IPS-15b (cell line): ENCODE measurements at regions not wholly inside any gene's neighbourhood (a gene's known extent, or its start where the extent isn't known, plus 50 kb on each side); places are given as distances from the start of the nearest gene placed in this dataset.
A peak's percentile ranks its signal among the peaks of the same experiment; 100 is the strongest.

ENCODE experiments used
- H3K27me3 ChIP-seq: one replicate; pipeline ENCODE4 v1.6.1; 2013; ENCODE audit warnings: low read length; ENCODE audit not compliant: control insufficient read depth, insufficient read depth
- H3K36me3 ChIP-seq: one replicate; pipeline ENCODE4 v1.6.1; 2013; ENCODE audit warnings: low read length; ENCODE audit not compliant: control insufficient read depth, insufficient read depth
- H3K4me1 ChIP-seq: one replicate; pipeline ENCODE4 v1.6.1; 2013; ENCODE audit warnings: mild to moderate bottlenecking, low read length; ENCODE audit not compliant: control insufficient read depth, insufficient read depth
- H3K4me3 ChIP-seq: one replicate; pipeline ENCODE4 v1.5.1; 2013; ENCODE audit warnings: low read depth, low read length
- H3K9ac ChIP-seq: one replicate; pipeline ENCODE4 v1.6.1; 2013; ENCODE audit warnings: low read depth, mild to moderate bottlenecking, low read length
- H3K9me3 ChIP-seq: one replicate; pipeline ENCODE4 v1.6.1; 2013; ENCODE audit warnings: mild to moderate bottlenecking, low read length; ENCODE audit not compliant: control insufficient read depth, insufficient read depth

DNA sequence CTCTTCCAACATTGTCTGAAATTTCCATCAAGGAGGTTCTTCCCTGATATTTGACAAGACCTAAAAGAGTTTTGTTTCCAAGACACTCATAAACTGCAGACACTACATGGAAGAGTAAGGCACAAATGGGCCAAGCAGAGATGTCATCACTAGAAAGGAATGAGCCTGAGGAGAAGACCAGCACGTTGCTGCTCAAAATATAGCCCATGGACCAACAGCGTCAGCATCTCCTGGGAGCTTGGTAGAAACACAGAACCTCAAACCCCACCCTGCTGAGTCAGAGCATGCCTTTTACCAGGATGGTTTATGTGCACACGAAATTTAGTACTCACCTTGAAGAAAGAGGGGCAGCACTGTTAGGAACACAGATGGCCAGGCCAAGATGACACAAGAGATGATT, 128.7 kb upstream of the MID1 start:
- Histone ChIP-seq H3K9me3 (no peaks in the 10 kb centered on the region), H3K4me1 (no peaks in the 10 kb centered on the region), H3K27me3 (no peaks in the 10 kb centered on the region), H3K9ac (no peak overlapping the region), H3K36me3 (no peaks in the 10 kb centered on the region), H3K4me3 (no peak overlapping the region)

DNA sequence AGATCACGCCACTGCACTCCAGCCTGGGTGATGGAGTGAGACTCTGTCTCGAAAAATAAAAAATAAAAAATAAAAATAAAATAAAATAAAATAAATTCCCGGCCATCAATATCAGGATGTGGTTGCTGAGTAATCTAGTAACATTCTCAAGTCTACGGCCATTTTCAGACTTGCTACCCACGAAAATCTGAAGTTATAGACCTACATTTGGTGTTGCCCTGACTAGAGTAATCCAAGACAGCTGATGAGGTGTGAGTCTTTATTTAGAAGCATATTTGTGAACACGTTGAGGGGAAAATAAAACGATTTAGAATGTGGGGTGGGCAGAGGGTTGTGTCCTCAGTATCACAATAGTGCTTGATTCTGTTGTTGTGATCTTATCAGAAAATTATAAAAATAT, 130.2 kb upstream of the MID1 start:
- Histone ChIP-seq H3K9me3 (no peaks in the 10 kb centered on the region), H3K4me1 (no peaks in the 10 kb centered on the region), H3K4me3 (no peak overlapping the region), H3K36me3 (no peaks in the 10 kb centered on the region), H3K27me3 (no peaks in the 10 kb centered on the region), H3K9ac (no peak overlapping the region)

DNA sequence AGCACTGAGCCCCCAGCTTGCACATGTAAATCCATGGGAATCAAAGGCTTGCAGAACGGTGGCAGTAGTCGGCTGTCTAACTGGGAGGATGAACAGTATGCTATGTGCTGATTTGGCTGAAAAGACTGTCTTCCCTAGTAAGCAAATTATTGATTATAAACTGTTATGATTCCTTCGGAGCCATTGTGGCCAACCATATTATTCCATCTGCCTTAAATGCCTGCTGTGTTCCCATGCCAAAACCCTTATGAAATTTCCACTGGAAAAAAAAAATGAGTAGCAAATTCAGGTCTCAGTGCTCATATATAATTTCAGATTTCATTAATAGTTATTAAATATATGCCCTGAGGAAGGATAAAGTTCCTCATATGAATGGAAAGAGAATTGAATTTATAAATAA, 132.7 kb upstream of the MID1 start:
- H3K9me3 ChIP-seq: peaks cover 4% of the 10 kb centered on the region
- H3K4me3 ChIP-seq: no peak overlapping the region
- H3K4me1 ChIP-seq: no peaks in the 10 kb centered on the region
- no peaks in the 10 kb centered on the region for H3K27me3 ChIP-seq
- H3K36me3 ChIP-seq: no peaks in the 10 kb centered on the region
- H3K9ac ChIP-seq: no peak overlapping the region

DNA sequence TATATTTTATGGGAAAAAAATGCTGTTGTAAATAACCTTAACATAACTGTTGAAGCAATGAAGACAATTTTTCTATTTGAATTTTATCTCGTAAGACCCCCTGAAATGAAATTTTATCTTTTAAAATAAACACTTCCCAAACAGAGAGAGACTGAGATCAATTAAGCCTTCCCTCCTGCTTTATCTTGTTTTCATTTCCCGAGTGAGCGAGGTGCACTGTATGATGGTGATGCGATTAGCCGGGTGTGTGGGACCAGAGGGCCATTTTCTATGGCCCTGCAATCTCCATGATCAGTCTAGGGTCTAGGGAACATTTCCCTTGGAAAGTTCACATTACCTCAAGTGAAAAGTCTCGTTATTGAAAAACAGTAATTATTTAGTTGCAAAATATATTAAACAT, 134.1 kb upstream of the MID1 start:
- Histone ChIP-seq H3K27me3 (no peaks in the 10 kb centered on the region), H3K4me3 (no peak overlapping the region), H3K9ac (no peak overlapping the region), H3K9me3 (peaks cover 4% of the 10 kb centered on the region), H3K4me1 (peaks cover 3% of the 10 kb centered on the region), H3K36me3 (no peaks in the 10 kb centered on the region)

DNA sequence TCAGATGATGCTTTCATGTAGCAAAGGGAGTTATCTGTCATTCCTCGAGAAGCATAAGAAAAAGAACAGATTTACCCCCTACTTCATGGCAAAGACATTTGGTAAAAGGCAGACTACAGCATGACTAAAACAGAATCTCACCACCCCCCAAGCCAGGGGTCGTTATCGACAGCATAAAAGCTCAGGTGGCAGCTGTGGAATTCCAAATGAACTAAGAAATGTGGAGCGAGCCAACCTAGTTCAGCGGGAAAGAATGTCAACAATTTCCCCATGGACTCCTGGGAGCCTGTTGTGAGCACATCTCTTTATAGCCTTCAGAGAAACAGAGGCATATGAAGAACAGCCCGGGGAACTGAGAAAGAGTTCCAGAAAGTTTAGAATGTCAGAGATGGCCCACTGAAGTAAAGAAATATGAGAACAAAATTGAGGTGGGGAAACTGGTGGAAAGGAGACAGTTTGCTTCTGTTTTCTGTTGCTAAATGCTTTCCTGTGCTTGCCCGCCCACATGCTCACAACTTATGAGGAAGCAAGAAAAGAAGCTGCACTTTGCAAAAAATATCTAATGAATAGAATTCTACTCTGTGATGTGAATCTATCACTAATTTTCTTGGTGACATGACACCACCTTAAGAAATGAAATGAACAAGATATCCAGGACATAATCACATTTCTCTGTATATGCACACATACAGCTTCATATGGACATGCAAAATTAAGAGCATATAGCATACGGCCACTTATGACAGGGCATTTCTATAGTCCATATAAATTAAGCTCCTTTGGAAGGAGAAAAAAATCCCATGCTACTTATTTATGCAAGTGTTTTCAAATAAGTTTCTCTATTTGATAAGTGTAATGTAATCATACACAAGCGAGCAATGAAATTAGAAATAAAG, 135.3 kb upstream of the MID1 start:
- H3K36me3 ChIP-seq: no peaks in the 10 kb centered on the region
- peaks cover 4% of the 10 kb centered on the region for H3K9me3 ChIP-seq
- H3K4me3 ChIP-seq: no peak overlapping the region
- no peak overlapping the region for H3K9ac ChIP-seq
- H3K4me1 ChIP-seq: peaks cover 6% of the 10 kb centered on the region
- H3K27me3 ChIP-seq: no peaks in the 10 kb centered on the region

DNA sequence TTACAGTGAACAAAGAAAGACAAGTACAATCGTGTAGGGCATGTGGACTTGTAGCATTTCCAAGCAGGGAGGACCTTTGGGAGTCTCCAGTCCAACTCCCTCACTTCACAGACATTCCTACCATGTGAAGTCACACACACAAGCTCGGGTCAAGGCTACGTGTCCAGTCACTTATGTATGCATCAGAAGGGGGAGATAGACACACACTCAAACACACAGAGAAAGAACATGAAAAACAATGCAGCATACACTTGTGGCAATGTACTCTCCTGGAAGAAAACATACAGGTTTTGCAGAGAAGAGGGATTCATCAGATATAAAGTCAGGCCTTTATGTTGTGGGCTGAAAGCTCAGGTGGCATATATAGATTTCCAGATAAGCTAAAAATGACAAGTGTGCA, 136.1 kb upstream of the MID1 start:
- Histone ChIP-seq H3K9ac (no peak overlapping the region), H3K27me3 (no peaks in the 10 kb centered on the region), H3K4me3 (no peak overlapping the region)

DNA sequence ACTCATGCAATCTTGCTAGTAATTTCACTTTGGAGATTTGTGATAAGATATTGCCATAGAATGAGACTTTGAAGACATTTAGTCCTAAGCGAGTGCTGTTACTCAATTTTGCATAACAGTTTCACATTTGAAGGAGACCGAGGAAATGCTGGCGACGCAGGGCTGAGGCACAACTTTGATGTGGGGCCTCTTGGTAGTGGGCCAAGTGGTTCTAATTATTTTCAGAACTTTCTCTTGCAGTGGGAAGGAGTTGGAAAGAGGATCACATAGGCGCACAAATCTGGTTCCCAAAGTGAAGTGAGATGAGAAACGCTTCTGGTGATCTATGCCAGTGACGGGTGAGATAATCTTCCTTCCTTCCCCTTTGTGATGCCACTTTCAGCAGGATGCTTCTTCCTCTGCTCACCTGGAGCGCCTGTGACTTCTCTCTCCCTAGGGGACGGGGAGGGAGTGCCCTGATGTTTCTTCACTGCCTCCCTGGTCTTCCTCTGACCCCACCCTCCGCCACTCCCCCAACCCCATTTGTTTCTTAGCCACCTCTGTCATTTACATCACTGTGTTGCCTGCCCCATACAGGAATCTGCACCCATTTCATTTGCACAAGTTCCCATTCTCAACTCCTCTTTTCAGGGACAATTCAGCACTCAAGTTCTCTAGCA, 138.9 kb upstream of the MID1 start:
- H3K27me3 ChIP-seq: no peaks in the 10 kb centered on the region
- H3K9me3 ChIP-seq: peaks cover 4% of the 10 kb centered on the region
- H3K36me3 ChIP-seq: no peaks in the 10 kb centered on the region
- H3K9ac ChIP-seq: no peak overlapping the region
- H3K4me3 ChIP-seq: peak overlapping the region; percentile 24
- H3K4me1 ChIP-seq: peaks cover 6% of the 10 kb centered on the region

More for the DNA sequence above, 136.1 kb upstream of the MID1 start:
- Histone ChIP-seq H3K36me3 (no peaks in the 10 kb centered on the region), H3K9me3 (peaks cover 4% of the 10 kb centered on the region), H3K4me1 (peaks cover 6% of the 10 kb centered on the region)

DNA sequence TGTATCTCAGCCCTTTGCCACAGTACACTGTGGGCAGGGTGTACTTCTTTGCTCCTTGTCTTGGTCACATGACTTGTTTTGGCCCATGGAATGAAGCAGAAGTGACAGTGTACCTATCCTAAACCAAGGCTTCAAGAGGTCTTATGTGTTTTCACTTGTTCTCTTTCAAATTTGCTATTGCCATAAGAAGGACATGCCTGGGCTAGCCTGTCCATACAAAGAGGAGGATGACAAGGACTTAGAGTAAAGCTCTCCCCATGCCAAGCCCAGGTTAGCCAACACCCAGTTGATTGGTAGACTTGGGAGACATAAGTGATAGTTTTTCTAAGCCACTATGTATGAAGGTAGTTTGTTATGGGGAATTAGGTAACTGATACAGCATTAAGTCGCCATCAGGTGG, 141.1 kb upstream of the MID1 start:
- H3K9ac ChIP-seq: no peak overlapping the region
- peaks cover 6% of the 10 kb centered on the region for H3K4me1 ChIP-seq
- H3K4me3 ChIP-seq: no peak overlapping the region
- H3K9me3 ChIP-seq: peaks cover 3% of the 10 kb centered on the region
- no peaks in the 10 kb centered on the region for H3K27me3 ChIP-seq
- no peaks in the 10 kb centered on the region for H3K36me3 ChIP-seq

DNA sequence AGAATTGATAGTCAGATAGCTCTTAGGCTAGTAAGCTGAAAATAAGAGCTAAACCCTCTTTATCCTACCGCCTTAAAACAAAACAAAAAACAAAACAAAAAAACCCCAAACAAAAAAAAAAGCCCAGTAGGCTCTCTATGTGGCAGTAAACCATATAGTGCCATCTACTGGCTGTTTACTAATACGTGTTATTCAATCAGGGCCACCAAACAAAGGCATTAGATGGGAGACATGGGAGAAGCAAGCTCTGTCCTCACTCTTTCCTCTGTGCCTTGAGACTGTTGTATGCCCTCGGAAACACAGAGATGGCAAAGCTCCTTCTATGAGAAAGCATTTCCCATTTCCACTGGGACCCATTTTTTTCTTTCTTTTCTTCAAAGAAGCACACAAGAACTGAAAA, 148.8 kb upstream of the MID1 start:
- Histone ChIP-seq H3K4me3 (no peak overlapping the region), H3K36me3 (no peaks in the 10 kb centered on the region), H3K9me3 (no peaks in the 10 kb centered on the region), H3K27me3 (no peaks in the 10 kb centered on the region), H3K9ac (no peak overlapping the region), H3K4me1 (peaks cover 4% of the 10 kb centered on the region)

DNA sequence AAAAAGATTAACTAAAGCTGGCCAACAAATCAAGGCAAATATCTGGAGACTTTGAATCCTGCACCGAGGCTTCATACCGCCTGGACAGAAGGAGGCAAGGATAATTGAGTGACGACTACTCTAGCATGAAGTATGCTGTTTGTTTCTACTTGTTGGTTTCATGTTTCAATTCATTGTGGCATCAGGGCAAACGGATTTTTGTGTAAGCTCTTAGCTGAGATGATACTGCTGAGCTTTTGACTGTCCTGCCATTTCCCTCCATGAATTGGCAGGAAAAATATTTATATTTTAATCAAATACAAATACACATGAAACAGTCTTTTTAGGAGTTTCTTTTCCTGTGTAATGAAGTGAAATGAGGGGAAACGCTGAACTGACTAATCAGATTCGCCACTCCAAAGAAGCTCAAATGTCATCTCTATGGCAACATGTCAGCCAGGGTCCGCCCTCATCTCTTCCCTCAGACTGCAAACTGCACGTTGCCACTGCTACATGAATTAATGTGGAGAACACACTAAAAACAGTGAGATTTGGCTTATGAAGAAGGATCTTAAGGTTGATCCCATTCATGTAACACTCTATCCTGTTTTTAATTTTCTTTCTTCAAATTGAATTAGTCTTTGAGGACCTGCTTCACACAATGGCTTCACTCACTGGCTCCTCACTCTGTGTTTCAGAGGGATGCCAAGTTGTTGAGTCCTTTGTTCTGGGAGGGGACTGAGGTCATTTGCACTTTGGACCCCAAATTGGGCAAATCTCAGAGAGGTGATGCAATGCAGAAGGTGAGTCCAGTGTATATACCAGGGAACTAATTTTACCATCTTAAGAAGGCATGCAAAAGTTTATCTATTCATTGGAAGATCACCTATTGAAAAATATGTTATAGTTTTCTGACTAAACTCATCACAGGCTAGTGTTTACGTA, 149.6 kb upstream of the MID1 start:
- peaks cover 4% of the 10 kb centered on the region for H3K4me1 ChIP-seq
- no peak overlapping the region for H3K4me3 ChIP-seq
- H3K36me3 ChIP-seq: no peaks in the 10 kb centered on the region
- no peaks in the 10 kb centered on the region for H3K27me3 ChIP-seq
- no peaks in the 10 kb centered on the region for H3K9me3 ChIP-seq
- H3K9ac ChIP-seq: no peak overlapping the region

DNA sequence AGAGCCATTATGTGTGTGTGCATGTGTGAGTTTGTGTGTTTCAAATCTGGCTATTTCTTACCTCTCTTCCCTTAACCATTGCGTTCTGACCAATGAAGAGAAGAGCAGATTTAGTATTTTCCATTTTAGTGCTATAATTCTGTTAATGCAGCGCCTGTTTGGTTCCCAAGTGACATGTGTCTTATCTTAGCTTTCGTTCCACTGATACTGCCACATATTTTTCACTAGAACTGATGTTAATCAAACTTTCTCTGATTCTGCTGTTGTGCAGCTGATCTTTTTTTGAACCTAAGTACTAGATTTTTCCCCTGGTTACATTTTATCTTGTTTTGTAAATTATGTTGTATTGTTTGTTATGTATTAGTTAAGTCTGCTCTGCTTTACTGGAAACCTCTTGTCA, 152.9 kb upstream of the MID1 start:
- Histone ChIP-seq H3K9me3 (no peaks in the 10 kb centered on the region), H3K27me3 (no peaks in the 10 kb centered on the region), H3K4me1 (peaks cover 4% of the 10 kb centered on the region), H3K4me3 (no peak overlapping the region), H3K9ac (no peak overlapping the region), H3K36me3 (no peaks in the 10 kb centered on the region)
